IMR-90 (cell line): ENCODE measurements at regions not wholly inside any gene's neighbourhood (a gene's known extent, or its start where the extent isn't known, plus 50 kb on each side); places are given as distances from the start of the nearest gene placed in this dataset.
"Not testable (repeated sequence)": the region's sequence is repeated elsewhere in the genome, so short reads cannot be mapped to it uniquely, and the experiment has no call there.

Experiments used
- BHLHE40 ChIP-seq: fragments of 150-350 bp; IDR thresholded peaks from 2 replicates; pipeline ENCODE4 v1.6.1; 2016; ENCODE audit warnings: mild to moderate bottlenecking, low read depth, low read length
- ELK1 ChIP-seq: fragments of 150-350 bp; IDR thresholded peaks from 2 replicates; pipeline ENCODE4 v1.6.1; 2016; ENCODE audit warnings: low read depth, mild to moderate bottlenecking, low read length, moderate library complexity, borderline replicate concordance
- MXI1 ChIP-seq: IDR thresholded peaks from 2 replicates; pipeline ENCODE4 v1.6.1; 2012; ENCODE audit warnings: low read depth, mild to moderate bottlenecking, low read length, moderate library complexity, borderline replicate concordance
- POLR2A ChIP-seq: IDR thresholded peaks from 2 replicates; pipeline ENCODE4 v1.6.1; 2012; ENCODE audit warnings: mild to moderate bottlenecking, low read depth, low read length
- SMC3 ChIP-seq: fragments of 150-350 bp; IDR thresholded peaks from 2 replicates; pipeline ENCODE4 v1.6.1; 2016; ENCODE audit warnings: low read depth, mild to moderate bottlenecking, antibody characterized with exemption, low read length, moderate library complexity
- TF ChIP-seq, protein P1 (sequence below): conservative IDR thresholded peaks from 2 replicates; pipeline ENCODE4 v1.5.1; 2012; ENCODE audit warnings: mild to moderate bottlenecking, low read depth, low read length, improper control_type of control experiment
- TF ChIP-seq, protein P2 (sequence below): fragments of 150-350 bp; IDR thresholded peaks from 2 replicates; pipeline ENCODE4 v1.6.1; 2017; ENCODE audit warnings: mild to moderate bottlenecking, antibody characterized with exemption, low read length, low read depth

DNA sequence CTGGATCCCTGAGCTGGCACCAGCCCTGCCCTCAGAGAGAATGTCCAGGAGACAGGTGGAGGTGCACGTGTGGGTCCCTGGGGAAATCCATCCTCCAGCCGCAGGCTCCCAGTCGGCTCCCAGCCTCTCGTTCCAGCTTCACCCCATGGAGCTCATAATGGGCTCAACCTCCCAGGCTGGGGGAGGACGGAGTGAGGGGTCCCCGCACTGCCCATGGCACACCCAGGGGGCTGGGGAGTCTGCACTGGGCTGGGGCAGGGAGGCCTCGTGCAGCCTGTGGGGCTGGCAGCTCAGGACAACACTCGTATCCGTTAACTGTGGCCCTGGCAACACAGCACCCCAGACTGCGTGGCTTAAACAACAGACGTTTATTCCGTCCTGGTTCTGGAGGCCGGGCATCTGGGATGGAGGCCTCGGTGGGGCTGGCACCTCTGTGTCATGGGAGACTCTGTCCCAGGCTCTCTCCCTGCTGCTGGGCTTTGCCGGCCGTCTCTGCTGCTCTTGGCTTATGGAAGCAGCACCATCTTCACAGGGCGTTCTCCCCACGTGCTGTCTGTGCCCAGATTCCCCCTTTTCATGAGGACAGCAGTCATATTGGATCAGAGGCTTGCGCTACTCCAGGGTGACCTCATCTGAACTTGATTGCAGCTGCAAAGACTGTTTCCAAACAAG, 223.6 kb downstream of the TMEM121 start:
- TF ChIP-seq, protein P1, sequence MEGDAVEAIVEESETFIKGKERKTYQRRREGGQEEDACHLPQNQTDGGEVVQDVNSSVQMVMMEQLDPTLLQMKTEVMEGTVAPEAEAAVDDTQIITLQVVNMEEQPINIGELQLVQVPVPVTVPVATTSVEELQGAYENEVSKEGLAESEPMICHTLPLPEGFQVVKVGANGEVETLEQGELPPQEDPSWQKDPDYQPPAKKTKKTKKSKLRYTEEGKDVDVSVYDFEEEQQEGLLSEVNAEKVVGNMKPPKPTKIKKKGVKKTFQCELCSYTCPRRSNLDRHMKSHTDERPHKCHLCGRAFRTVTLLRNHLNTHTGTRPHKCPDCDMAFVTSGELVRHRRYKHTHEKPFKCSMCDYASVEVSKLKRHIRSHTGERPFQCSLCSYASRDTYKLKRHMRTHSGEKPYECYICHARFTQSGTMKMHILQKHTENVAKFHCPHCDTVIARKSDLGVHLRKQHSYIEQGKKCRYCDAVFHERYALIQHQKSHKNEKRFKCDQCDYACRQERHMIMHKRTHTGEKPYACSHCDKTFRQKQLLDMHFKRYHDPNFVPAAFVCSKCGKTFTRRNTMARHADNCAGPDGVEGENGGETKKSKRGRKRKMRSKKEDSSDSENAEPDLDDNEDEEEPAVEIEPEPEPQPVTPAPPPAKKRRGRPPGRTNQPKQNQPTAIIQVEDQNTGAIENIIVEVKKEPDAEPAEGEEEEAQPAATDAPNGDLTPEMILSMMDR, result not testable (repeated sequence)
- not testable (repeated sequence) for TF ChIP-seq POLR2A, SMC3, BHLHE40, MXI1, ELK1
- TF ChIP-seq, protein P2, sequence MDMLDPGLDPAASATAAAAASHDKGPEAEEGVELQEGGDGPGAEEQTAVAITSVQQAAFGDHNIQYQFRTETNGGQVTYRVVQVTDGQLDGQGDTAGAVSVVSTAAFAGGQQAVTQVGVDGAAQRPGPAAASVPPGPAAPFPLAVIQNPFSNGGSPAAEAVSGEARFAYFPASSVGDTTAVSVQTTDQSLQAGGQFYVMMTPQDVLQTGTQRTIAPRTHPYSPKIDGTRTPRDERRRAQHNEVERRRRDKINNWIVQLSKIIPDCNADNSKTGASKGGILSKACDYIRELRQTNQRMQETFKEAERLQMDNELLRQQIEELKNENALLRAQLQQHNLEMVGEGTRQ, result not testable (repeated sequence)
